ENCODE measurements at regions not wholly inside any gene's neighbourhood (a gene's known extent, or its start where the extent isn't known, plus 50 kb on each side); places are given as distances from the start of the nearest gene placed in this dataset.

- TF ChIP-seq, protein P1, sequence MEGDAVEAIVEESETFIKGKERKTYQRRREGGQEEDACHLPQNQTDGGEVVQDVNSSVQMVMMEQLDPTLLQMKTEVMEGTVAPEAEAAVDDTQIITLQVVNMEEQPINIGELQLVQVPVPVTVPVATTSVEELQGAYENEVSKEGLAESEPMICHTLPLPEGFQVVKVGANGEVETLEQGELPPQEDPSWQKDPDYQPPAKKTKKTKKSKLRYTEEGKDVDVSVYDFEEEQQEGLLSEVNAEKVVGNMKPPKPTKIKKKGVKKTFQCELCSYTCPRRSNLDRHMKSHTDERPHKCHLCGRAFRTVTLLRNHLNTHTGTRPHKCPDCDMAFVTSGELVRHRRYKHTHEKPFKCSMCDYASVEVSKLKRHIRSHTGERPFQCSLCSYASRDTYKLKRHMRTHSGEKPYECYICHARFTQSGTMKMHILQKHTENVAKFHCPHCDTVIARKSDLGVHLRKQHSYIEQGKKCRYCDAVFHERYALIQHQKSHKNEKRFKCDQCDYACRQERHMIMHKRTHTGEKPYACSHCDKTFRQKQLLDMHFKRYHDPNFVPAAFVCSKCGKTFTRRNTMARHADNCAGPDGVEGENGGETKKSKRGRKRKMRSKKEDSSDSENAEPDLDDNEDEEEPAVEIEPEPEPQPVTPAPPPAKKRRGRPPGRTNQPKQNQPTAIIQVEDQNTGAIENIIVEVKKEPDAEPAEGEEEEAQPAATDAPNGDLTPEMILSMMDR (IDR thresholded peaks at IDR 0.05): no peak
- no peak overlapping the region for H3K4me3 ChIP-seq
- H3K27ac ChIP-seq: no peak overlapping the region
- no peak for DNase-seq (ENCODE audit: low spot score)
Observed at GRCh38 chr18:51323961-51324360, 126.5 kb upstream of the MEX3C start.

GRCh38 chr18:51330148-51330547 is 132.7 kb upstream of the MEX3C start:
- TF ChIP-seq, protein P1 (IDR thresholded peaks at IDR 0.05): no peak
- no peak overlapping the region for H3K27ac ChIP-seq
- no peak overlapping the region for H3K4me3 ChIP-seq
- no peak for DNase-seq (ENCODE audit: low spot score)

DNA sequence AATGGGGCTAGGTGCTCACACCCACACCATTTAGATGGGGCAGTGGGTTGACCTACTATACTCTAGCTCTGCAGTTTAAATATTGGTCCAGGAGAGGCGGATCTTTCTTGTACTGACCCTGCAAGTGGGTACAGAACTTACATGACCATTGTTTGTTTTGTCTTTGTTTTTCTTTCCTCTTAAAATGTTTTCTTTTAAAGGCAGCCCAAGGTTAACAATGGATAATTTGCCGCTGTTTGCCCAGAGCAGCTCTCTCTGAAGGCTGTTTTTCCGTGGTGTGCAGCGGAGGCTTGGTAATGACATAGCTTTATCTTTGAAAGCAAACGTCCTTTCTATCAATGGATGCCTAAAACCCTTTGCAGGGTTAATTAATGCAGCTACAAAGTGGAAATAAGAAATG is 133.3 kb upstream of the MEX3C start:
- TF ChIP-seq, protein P1 (IDR thresholded peaks at IDR 0.05): no peak

GRCh38 chr18:51337406-51337805 is 139.9 kb upstream of the MEX3C start:
- no peak for DNase-seq (ENCODE audit: low spot score)

More for the DNA sequence above, 133.3 kb upstream of the MEX3C start:
- no peak for DNase-seq (ENCODE audit: low spot score)
- no peak overlapping the region for H3K27ac ChIP-seq
- H3K4me3 ChIP-seq: no peak overlapping the region

GRCh38 chr18:51339856-51340255 is 142.4 kb upstream of the MEX3C start:
- no peak overlapping the region for H3K27ac ChIP-seq
- TF ChIP-seq, protein P1 (IDR thresholded peaks at IDR 0.05): no peak
- DNase-seq (ENCODE audit: low spot score): no peak
- H3K4me3 ChIP-seq: no peak overlapping the region

More at GRCh38 chr18:51337406-51337805, 139.9 kb upstream of the MEX3C start:
- TF ChIP-seq, protein P1 (IDR thresholded peaks at IDR 0.05): no peak
- H3K4me3 ChIP-seq: no peak overlapping the region
- no peak overlapping the region for H3K27ac ChIP-seq

- H3K27ac ChIP-seq: no peak overlapping the region
- no peak for DNase-seq (ENCODE audit: low spot score)
- no peak overlapping the region for H3K4me3 ChIP-seq
- TF ChIP-seq, protein P1 (IDR thresholded peaks at IDR 0.05): no peak
Observed at GRCh38 chr18:51340332-51340731, 142.9 kb upstream of the MEX3C start.

- DNase-seq (ENCODE audit: low spot score): no peak
- Histone ChIP-seq H3K4me3 (no peak overlapping the region), H3K27ac (no peak overlapping the region)
- TF ChIP-seq, protein P1 (IDR thresholded peaks at IDR 0.05): no peak
Observed at GRCh38 chr18:51342815-51343214, 145.3 kb upstream of the MEX3C start.

Measured in coronary artery (tissue), 2 donors.